HG03045 (cell line): ENCODE measurements at regions not wholly inside any gene's neighbourhood (a gene's known extent, or its start where the extent isn't known, plus 50 kb on each side); places are given as distances from the start of the nearest gene placed in this dataset.

Experiments
- ATAC-seq: cut with Tn5 transposase; IDR thresholded peaks from one replicate; pipeline ENCODE4 v1.9.1; 2021; ENCODE audit warnings: mild to moderate bottlenecking, moderate library complexity; ENCODE audit not compliant: unreplicated experiment

DNA sequence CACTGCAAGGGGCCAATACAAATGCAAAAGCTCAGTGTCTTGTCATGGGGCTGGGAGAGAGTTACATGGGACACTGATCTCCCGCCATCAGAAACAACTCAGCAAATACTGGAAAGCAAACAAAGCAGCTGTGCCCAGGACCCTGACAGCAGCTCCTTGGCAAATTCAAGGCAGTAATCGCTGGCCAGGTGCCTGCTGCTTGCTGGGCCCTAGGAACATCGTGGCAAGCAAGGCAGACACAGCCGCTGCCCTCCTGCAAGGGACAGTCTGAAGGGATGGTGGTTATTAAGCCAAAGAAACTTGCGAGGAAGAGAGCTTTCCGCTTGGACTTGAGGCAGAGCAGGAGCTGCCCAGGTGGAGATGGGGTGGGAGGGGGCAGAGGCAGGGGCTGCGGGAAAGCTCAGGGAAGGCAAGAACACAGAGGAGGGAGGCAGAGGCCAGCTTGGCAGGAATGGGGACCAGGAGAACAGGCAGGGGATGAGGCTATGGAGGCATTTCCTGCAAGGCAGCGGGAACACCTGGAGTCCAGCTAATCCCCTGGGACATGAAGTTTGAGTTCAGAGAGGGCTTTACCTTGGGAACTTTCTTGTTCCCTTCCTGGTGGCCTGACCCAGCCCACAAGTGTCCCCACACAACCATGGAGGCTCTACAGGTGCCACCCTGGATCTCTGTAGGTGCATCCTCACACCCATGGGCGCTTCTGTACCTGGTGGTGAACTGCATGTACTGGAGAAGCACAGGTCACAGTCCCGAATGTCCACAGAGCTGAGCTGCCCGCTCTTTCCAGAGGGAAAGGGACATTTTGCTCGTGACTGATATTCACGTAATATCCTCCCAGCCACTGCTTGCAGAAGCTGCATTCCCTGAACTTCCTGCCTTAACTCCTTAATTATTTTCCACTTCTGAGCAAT, 78.7 kb upstream of the ATP2B2 start:
- ATAC-seq, result no peak

DNA sequence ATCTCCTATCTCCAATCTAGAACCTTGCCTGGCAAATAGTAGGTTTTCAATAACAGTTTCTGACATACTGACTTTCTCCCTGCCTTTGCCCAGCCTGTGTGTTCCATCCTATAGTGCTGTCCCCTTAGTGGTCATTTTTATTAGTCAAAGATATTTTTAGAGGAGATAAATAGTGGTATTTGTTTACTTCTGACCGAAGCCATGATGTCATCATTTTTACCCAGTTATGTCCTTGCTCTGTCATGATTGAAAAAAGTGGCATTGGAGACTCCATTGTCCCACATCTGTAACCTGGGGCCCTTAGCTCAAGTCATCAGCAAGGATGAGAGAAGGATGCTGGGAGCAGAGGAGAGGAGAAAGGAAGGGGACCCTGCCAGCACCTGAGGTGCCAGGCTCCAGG, 80.6 kb upstream of the ATP2B2 start:
- no peak for ATAC-seq

DNA sequence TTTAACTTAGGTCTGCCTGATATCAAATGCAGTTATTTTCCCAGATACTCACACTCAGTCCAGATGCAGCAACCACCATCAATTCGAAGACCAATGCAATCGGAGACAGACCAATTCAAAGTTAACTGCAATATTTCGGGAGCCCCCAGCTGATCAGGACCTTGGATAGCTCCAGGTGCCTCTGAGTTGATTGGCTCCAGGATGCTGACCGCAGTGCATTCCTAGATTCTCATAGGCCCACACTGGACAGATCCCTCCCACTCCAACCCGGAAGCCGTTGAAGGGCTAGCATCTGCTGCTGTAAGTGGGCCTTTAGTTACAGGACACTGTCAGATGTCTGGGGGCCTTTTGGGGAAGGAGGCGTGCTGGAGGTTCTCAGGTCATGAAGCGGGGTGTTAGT, 89.5 kb upstream of the ATP2B2 start:
- no peak for ATAC-seq

DNA sequence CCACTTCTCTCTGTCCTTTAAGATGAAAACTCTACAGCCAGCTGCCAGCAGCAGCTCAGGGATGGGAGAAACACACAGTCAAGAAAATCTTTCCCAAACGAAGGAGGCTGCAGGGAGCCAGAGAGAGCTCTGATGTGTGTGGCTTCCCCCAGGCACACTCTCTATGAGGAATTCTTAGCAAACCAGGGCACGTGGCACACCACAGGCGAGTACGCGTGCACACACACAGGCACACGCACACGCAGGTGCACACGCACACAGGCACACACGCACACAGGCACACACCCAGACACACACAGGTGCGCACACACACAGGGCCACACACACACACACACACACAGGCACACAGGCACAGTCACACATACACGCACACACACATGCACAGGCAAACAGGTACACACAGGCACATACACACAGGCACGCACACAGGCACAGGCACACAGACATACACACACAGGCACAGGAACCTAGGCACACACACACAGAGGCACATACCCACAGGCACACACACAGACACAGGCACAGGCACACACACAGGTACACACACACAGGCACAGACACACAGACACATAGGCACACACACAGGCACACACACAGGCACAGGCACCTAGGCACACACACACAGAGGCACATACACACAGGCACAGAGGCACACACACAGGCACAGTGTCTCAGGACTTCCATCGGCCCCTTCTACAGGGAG, 91.5 kb upstream of the ATP2B2 start:
- no peak for ATAC-seq

DNA sequence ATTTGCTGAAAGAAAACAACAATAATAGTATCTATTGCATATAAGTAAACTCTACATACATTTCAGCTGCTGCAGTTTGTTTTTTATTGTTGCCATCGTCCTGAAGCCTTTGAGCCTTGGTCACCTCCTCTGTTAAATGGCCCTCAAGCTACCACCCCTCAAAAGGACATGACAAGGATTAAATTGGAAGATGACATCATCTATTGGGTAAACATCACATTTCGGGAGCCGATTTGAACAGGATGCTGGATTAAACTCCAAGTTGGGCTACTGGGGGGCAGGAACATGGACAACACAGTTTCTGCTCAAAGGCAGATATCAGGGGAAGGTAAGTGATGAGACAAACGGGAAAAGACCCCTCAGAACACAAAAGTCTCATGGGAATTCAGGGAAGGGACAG, 92.3 kb upstream of the ATP2B2 start:
- no peak for ATAC-seq

DNA sequence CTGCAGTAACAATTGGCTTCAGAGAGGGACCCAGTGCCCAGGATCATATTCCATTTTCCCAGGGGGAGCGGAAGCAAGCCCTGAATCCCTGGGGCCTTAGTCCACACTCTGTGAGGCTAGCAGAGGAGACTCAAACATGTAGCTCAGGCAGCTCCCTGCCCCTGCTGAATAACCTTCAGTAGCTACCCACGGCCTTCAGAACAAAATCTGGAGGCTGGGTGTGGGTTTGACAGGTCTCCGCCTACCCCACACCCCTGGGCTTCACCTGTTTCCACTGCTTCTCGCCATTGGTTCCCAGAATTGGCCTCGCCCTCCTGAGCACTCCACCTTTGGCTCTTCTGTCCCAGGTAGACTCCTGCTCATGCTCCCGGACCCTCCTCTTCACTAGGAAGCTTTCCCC, 93.6 kb upstream of the ATP2B2 start:
- no peak for ATAC-seq

DNA sequence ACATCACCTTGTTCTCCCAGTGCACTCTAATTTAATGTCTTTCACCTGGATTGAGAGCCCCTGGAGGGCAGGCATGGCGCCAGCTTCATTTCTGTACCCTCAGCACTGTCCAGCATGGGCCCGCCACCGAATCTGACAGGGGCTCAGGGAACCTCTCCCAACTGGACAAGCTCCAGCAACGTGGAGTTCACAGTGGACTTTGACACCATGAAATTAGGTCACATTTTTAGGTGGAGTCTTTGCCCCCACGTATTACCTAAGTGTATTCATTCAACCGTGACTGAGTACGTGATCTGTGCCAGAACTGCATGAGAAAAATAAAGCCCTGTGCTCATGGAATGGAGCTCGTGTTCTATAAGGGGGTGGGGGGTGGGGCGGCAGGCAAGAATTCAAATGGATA, 94.1 kb upstream of the ATP2B2 start:
- ATAC-seq, result no peak

DNA sequence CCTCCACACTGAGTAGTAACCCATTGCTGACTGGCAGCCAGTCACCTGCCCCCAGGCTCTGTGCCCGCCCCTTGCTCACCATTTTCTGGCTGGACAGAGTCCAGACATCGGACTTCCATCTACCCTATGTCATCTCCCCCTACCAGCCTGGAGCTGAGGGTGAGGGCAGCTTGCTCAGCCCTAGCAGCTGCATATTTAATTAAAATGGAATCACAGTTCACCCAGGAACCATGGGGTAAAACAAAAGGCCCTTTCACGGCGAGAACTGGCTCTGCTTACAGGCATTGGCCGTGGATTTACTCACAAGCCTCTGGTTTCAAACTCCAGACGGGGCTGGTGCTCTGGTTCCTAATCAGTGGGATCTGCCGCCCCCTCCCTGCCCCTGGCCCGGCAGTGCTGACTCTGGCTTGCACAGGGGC, 94.9 kb upstream of the ATP2B2 start:
- no peak for ATAC-seq

DNA sequence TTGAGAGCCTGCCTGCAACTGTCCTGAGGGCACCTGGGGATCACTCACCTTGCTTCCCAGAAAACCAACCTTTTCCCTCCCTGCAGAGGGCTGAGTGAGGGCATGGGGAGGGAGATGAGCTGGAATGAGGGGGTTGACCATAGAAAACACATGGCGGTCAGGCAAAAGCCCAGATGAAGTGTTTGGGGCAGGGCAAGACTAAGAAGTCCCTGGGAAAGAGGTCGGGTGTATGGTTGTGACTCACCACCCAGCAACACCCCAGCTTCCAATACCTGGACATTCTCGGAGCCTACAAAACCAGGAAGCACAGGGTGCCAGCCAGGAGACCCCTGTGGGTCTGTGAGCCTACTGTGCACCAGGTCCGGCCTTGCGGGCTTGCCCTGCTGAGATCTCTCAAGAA, 95.3 kb upstream of the ATP2B2 start:
- ATAC-seq, result no peak

DNA sequence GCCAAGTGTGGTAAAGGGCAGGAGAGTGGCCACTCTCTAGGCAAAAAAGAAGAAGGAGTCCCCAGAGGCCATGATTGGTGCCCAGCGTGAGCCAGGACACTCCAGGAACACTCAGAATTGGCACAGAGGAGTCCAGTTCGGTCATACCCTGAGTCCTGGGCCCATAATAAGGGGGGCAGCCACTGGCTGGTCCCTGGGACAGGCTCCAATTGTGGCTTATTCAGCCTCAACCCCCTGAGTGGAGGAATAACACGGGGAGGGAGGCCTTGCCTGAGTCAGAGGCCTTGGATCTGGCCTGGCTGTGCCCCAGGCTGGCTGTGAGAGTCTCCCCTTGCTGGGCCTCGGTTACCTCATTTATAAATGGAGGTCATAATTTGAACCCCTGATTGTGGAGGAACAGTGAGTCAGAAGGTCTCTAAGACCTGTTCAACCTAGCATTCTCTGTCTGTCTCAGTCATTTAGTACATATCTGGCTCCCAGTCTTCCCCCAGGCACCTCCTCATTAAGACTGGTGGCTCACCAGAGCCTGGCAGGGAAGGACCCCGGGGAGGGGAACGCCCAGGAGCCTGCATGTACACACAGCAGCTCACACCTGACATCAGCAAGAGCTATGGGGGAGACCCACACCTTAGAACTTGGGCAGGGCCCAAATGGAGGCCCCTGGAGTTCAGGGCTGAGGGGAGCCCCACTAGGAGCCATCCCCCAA, 95.9 kb upstream of the ATP2B2 start:
- no peak for ATAC-seq

DNA sequence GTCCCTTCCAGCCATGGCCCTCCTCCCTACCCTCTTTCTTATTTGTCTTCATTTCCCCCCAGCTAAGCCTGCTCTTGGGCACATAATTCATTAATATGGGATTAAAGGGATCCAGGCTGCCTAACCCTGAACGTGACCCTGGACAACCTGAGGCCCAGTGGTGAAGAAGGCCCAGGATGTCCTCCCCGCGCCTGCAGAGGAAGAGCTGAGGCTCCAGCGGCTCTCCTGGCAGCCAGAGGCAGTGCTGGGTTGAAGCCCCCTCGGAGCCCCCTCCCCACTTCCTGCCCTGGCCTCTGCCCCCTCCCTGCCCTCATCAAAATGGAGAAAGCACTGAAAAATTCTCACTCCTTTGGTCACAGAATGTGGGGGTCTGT, 96.5 kb upstream of the ATP2B2 start:
- ATAC-seq, result no peak

DNA sequence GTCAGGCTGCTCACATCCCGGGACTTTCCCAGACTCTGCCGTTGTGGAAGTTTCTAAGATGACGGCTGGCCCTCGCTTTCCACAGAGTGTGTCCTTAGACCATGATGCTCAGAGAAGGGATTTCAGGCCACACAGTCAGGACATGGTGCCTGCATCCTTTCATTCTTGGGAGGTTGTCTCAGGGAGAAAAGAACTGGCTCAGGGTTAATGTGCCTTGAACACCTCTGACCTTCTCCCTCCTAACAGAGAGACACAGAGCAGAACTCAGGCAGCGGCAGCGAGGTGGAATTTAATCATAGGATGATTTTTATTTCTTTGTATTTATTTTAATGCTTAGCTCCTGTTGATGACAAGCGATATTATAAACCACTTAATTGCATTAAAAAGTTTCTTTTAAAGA, 96.9 kb upstream of the ATP2B2 start:
- no peak for ATAC-seq

DNA sequence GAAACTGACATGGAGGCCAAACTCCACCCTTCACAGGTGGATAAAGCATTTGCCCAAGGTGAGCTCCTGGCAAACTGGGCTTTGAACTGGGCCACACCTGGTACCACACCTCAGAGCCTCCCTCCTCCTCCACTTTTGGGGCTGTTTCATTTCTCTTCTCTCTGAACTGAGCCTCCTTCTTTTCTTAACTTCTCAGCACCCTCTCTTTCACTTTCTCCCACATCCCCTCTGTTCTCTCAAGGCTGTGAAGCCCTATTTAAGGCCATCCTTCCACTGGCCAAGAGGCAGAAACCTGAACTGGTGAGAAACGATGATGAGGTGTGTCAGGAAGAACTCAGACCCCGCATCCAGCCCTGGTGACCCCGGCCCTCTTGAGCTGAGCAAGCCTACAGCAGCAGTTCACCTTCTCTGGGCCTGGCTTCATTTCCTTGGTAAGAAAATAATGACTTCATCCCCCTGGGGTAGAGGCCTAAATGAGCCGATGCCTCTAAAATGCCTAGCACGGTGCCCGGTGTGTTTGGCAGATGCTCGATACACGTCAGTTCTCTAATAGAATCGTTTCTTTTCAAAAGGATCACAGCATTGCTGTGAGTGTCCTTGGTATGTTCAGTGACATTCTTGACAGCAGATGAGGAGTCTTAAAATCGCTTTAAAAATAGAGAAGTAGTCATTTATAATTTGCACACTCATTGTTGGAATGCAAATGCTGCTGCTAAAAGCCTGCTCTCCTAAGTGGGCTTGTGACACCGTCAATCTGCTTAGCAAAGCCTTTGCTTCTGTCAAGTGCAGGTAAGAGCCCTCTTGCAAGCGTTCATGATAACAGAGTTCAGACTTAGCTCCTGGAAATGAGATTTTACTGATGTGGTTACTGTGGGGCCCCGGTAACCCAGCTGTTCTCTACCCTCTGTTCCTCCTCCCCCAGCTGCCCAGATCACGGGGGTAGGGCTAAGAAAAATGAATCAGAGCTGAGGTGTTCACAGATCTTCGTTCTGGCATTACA, 97.7 kb upstream of the ATP2B2 start:
- ATAC-seq, result no peak

DNA sequence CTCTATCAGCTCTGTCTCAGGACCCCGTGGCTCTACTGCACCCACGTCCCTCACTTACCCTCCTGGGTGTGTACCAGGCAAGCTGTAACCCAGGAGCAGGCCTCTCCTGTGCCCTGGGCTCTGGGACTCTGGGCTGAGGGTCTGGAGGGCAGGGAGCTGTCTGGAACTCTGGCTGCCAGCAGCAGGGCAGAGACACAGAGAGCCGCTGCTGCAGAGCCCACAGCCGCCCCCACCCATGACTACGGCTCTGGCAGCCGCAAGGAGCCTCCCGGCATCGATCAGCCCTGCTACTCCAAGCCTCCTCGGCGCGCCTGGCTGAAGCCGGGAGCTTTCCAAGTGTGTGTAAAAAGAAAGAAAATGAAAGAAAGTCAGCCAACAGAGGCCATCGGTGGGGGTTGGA, 103.7 kb upstream of the ATP2B2 start:
- ATAC-seq, result no peak

DNA sequence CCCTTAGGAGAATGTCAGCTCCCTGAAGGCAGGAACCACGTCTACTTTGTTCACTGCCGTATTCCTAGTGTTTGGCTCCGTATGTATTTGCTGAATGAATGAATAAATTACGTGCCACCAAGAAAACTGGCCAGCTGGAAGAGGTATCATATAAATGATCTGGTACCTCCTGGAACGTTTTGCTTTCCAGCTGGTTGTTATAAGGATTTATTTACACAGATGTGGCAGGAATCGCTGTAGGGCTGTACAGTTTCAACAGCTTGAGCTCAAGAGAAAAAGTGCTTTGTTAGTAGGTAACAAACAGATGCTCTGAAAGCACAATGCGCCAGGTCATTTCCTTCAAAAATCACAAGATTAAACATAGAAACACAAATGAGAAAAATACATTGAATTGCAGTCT, 108.8 kb upstream of the ATP2B2 start:
- ATAC-seq, result no peak

DNA sequence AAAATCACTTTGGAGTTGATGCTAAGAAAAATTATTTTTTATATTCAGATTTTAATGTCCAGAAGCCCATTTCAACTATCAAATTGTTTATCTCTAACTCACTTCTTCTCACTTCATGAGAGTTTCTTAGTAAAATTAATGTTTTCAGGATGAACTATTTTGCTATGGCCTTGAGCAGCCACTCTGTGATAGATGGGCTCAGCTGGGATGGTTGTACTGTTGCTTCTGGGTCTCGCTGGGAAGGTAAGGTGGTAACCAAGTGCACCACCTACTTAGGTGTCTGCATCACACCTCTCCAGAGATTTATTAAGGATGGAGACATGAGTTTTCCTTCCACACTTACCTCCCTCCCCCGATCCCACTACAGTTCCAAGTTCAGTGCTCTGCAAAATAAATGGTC, 110.3 kb upstream of the ATP2B2 start:
- no peak for ATAC-seq

DNA sequence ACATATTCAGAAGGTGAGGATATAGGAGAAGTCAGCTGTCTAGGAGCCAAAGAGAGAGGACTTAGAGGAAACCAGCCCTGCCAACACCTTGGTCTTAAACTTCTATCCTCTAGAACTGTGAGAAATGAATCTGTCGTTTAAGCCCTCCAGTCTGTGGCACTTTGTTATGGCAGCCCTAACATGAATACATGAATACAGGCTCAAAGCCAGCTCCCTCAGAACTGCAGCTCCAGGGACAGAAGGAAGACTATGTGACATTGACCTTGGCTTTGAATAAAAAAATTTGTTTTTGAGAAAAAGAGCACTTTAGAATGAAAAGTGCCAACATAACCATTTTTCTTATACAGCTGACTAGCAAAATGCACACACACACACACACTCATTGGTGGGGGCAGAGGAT, 110.9 kb upstream of the ATP2B2 start:
- no peak for ATAC-seq

DNA sequence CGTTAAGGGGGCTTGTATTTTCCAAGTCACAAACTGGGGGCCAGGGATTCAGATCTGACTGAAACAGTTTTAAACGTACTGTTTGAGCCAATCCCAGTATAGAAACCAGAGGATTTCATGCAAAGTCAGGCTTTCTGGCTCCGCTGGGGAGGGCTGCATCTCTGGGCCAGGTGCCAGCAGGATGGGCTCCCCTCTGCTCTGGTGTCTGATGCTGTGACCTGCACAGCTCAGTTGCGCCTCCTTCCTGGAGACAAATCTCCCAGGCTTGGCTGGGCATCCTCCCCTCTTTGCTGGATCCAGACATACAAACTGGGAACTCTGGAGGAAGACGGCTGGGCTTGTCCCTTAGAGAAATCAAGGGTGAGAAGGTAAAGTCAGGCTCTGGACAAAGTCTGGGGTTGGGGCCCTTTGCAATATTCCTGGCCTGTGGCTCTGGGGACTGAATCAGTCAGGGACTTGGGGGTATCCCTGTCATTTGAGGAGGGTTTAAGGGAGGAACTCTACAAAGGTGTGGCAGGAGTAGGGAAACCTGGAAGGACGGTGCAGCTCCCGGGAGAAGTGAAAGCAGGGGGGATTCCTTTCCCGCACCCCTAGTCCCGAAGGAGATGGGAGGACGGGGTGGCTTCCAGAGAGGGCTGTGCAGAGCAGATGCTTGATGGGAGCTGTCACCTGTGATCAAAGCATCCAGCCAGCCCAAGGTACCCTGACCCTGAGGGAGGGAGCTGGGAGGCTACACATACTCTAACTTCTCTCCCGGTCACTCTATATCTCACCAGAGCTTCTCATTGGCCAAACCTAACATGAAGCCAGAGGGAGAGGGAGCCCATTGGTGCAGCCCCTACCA, 114.8 kb upstream of the ATP2B2 start:
- ATAC-seq, result no peak

DNA sequence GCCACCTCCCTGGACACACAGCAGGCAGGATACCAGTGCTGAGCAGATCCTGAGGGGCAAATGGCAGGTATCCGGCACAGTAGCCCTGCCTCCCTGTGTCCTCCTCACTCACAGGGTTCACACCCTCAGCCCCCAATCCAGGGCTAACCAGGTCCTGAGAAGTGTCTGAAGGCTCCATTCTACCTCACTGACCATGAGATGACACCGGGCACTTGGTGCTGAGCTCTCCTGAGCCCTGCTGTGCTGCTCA, 115.4 kb upstream of the ATP2B2 start:
- no peak for ATAC-seq
